Naive thymus-derived CD4-positive, alpha-beta T cell (primary cell): ENCODE measurements at regions not wholly inside any gene's neighbourhood (a gene's known extent, or its start where the extent isn't known, plus 50 kb on each side); places are given as distances from the start of the nearest gene placed in this dataset.
"Not testable (repeated sequence)": the region's sequence is repeated elsewhere in the genome, so short reads cannot be mapped to it uniquely, and the experiment has no call there.

Experiments
- ATAC-seq: fragments of 150-1000 bp; cut with Tn5 transposase; 2 replicates; pipeline ENCODE4 v1.10.0; 2021; ENCODE audit warnings: mild to moderate bottlenecking, moderate library complexity
- CTCF ChIA-PET: fragments of 350-600 bp; sonication (Branson Sonifier 250); formaldehyde crosslinking; loops from one replicate; lab custom pipeline; 2021; ENCODE audit warnings: antibody characterized with exemption; lab: Charles Lee
- POLR2A ChIA-PET: fragments of 350-600 bp; sonication (Branson Sonifier 250); formaldehyde crosslinking; loops from one replicate; lab custom pipeline; 2021; ENCODE audit warnings: antibody characterized with exemption, inconsistent platforms; lab: Charles Lee
- DNase-seq, 9 donors: peaks; one replicate each; pipeline versions ENCODE4 v3.0.0 to v3.0.0-alpha.2; 2020 to 2022; ENCODE audit warnings: mixed read lengths in 1 of 9
- H3K27ac ChIP-seq: one replicate; pipeline ENCODE4 v1.7.0; 2013; ENCODE audit warnings: mild to moderate bottlenecking, low read depth, low read length, moderate library complexity
- H3K27me3 ChIP-seq, 2 donors: one replicate each; pipeline ENCODE4 v1.7.0; 2013; ENCODE audit warnings: low read length in 2 of 2, mild to moderate bottlenecking in 2 of 2, moderate library complexity in 2 of 2; ENCODE audit not compliant: control insufficient read depth in 2 of 2, insufficient read depth in 2 of 2
- H3K36me3 ChIP-seq, 3 experiments: 1 replicate in 2 of 3; 2 replicates in 1 of 3; pipeline ENCODE4 v1.7.0; 2013; ENCODE audit warnings: low read length in 3 of 3, mild to moderate bottlenecking in 3 of 3, moderate library complexity in 1 of 3; ENCODE audit not compliant: insufficient read depth in 3 of 3, control insufficient read depth in 2 of 3
- H3K4me1 ChIP-seq, 2 donors: one replicate each; pipeline ENCODE4 v1.7.0; 2013; ENCODE audit warnings: low read length in 2 of 2, mild to moderate bottlenecking in 2 of 2, moderate library complexity in 1 of 2; ENCODE audit not compliant: control insufficient read depth in 2 of 2, insufficient read depth in 2 of 2
- H3K4me3 ChIP-seq: 2 replicates; pipeline ENCODE4 v1.7.0; 2013; ENCODE audit warnings: mild to moderate bottlenecking, low read length
- H3K9me3 ChIP-seq, 3 experiments: 1 replicate in 2 of 3; 2 replicates in 1 of 3; pipeline ENCODE4 v1.7.0; 2013; ENCODE audit warnings: low read length in 3 of 3; ENCODE audit not compliant: control insufficient read depth in 2 of 3
- H3K27ac Mint-ChIP-seq, 9 donors: one replicate each; pipeline ENCODE4 v1.8.0; 2020 to 2022; ENCODE audit warnings: mixed read lengths in 9 of 9, mild to moderate bottlenecking in 8 of 9, moderate library complexity in 5 of 9, inconsistent platforms in 2 of 9
- H3K27me3 Mint-ChIP-seq, 5 donors: one replicate each; pipeline ENCODE4 v1.8.0; 2021 to 2022; ENCODE audit warnings: mixed read lengths in 5 of 5, mild to moderate bottlenecking in 1 of 5
- H3K36me3 Mint-ChIP-seq, 5 donors: one replicate each; pipeline ENCODE4 v1.8.0; 2020 to 2022; ENCODE audit warnings: mixed read lengths in 5 of 5, mild to moderate bottlenecking in 3 of 5, inconsistent platforms in 1 of 5
- H3K4me1 Mint-ChIP-seq, 7 donors: one replicate each; pipeline ENCODE4 v1.8.0; 2020 to 2022; ENCODE audit warnings: mixed read lengths in 7 of 7, mild to moderate bottlenecking in 3 of 7, inconsistent platforms in 1 of 7
- H3K4me3 Mint-ChIP-seq, 10 donors: one replicate each; pipeline ENCODE4 v1.8.0; 2020 to 2022; ENCODE audit warnings: mild to moderate bottlenecking in 10 of 10, mixed read lengths in 10 of 10, moderate library complexity in 6 of 10, inconsistent platforms in 2 of 10
- H3K9me3 Mint-ChIP-seq, 11 donors: one replicate each; pipeline ENCODE4 v1.8.0; 2020 to 2022; ENCODE audit warnings: mixed read lengths in 11 of 11, mild to moderate bottlenecking in 4 of 11, inconsistent platforms in 1 of 11, moderate library complexity in 1 of 11
- intact Hi-C, 2 donors: fragments of 100-400 bp; cut with micrococcal nuclease; formaldehyde crosslinking; loops; one replicate each; pipeline ENCODE4 v1.15.1; 2023

DNA sequence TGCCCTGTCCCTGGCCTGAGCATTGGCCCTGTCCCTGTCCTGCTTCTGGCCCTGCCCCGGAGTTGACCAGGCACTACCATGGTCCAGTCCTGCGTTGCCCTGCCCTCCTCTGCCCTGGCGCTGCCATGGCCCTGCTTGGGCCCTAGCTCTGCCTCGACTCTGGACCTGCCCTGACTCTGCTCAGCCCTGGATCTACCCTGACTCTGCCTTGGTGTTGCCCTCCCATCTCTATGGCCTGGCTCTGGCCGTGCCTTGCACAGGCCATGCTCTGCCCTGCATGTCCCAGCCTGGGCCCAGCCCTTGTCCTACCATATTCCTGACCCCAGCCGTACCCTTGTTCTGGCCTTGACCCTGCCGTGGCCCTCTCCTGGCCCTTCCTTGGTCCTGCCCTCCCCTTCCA lies 235.7 kb downstream of the GOLGA6L6 start:
- H3K27ac Mint-ChIP-seq, H3K4me1 Mint-ChIP-seq, H3K4me3 Mint-ChIP-seq, H3K27me3 ChIP-seq, H3K27ac ChIP-seq, H3K4me3 ChIP-seq, POLR2A ChIA-PET, H3K9me3 Mint-ChIP-seq, CTCF ChIA-PET, H3K4me1 ChIP-seq, DNase-seq, intact Hi-C loops, H3K9me3 ChIP-seq, H3K36me3 ChIP-seq, H3K27me3 Mint-ChIP-seq, ATAC-seq, H3K36me3 Mint-ChIP-seq: not testable (repeated sequence)

DNA sequence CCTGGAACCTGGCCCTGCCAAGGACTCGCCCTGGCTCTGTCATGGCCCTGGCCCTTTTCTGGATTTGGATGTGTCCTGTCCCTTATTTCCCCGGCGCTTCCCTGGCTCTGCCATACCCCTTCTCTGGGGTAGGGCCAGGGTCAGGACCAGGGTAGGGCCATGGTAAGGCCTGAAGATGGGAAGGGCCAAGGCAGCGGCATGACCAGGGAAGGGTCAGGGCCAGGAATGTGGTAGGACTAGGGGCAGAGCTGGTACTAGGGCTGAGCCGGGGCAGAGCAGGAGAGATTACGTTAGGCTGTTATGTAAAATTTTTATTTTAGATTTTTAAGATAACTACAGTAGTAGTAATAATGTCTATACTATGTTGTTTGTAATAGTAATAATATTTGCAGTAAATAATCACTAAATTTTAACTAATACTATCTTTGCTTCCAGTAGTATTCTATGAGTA lies 236.6 kb downstream of the GOLGA6L6 start:
- H3K4me3 Mint-ChIP-seq, H3K9me3 Mint-ChIP-seq, DNase-seq, H3K4me1 Mint-ChIP-seq, ATAC-seq, CTCF ChIA-PET, H3K9me3 ChIP-seq, H3K27me3 Mint-ChIP-seq, H3K27ac Mint-ChIP-seq, H3K36me3 Mint-ChIP-seq, H3K4me3 ChIP-seq, H3K4me1 ChIP-seq, H3K27ac ChIP-seq, intact Hi-C loops, H3K36me3 ChIP-seq, POLR2A ChIA-PET, H3K27me3 ChIP-seq: not testable (repeated sequence)

DNA sequence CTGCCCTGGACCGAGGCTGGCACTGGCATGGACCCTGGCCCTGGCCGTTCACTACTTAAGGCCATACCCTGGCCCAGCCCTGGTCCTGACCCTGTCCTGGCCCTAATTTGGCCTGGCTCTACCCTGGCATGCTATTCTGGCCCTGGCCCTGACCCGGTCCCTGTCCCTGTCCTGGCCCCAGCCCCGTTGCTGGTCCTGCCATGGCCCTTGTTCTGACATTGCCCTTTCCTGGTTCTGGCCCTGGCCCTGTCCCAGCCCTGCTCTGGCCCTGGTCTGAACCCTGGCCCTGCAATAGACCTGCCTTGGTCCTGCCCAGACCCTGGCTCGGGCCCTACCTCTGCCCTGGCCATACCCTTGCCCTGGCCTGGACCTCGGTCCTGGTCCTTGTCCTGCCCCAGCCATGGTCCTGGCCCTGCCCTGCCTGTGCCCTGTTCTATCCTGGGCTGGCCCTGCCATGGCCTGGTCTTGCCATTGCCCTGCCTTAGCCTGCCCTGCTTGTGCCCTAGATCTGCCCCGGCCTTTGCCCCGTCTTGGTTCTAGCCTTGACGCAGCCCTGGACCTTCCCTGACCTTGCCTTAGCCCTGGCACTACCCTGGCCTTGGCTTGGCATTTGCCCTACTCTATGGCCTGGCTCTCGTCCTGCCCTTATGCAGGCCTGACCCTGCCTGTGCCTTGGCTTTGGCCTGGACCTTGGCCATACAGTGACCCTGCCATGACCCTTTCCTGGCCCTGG lies 237.2 kb downstream of the GOLGA6L6 start:
- H3K4me1 Mint-ChIP-seq, H3K27ac ChIP-seq, H3K9me3 ChIP-seq, H3K9me3 Mint-ChIP-seq, H3K36me3 ChIP-seq, H3K4me3 Mint-ChIP-seq, H3K27ac Mint-ChIP-seq, H3K4me3 ChIP-seq, POLR2A ChIA-PET, CTCF ChIA-PET, ATAC-seq, DNase-seq, H3K36me3 Mint-ChIP-seq, intact Hi-C loops, H3K27me3 ChIP-seq, H3K27me3 Mint-ChIP-seq, H3K4me1 ChIP-seq: not testable (repeated sequence)

DNA sequence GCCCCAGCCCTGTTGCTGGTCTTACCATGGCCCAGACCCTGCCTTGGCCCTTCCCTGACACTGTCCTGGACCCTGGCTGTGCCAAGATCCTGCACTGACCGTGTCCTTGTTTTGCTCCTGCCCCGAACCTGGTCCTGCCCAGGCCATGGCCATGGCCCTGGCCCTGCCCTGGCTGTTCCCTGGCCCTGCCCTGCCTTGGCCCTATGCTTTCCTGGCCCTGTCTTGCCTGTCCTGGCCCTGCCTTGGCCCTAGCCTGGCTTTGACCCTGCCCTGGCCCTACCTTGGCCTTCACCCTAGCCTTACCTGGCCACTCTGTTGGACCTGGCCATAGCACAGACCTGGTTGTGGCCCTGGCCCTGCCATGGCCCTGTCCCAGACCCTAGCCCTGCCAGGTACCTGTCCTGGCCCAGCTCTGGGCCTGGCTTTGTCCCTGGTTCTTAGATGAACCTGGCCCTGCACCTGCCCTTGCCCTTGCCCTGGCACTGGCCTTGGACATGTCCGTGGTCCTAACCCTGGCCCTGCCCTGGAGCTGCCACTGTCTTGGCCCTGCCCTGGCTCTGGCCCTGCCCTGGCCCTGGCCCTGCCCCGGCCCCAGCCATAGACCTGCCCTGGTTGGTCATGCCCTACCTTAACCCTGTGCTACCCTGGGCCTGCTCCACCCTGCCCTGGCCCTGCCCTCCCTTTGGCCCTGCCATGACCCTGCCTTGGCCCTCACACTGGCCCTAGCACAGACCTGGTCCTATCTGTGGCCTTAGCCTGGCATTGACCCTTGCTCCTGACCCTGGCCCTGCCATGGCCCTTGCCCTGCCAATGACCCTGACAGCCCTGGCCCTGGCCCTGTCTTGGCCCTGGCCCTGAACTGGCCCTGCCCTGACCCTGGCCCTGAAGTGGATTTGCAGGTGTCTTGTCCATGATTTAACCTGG lies 238.1 kb downstream of the GOLGA6L6 start:
- H3K27me3 Mint-ChIP-seq, H3K4me1 Mint-ChIP-seq, ATAC-seq: not testable (repeated sequence)

DNA sequence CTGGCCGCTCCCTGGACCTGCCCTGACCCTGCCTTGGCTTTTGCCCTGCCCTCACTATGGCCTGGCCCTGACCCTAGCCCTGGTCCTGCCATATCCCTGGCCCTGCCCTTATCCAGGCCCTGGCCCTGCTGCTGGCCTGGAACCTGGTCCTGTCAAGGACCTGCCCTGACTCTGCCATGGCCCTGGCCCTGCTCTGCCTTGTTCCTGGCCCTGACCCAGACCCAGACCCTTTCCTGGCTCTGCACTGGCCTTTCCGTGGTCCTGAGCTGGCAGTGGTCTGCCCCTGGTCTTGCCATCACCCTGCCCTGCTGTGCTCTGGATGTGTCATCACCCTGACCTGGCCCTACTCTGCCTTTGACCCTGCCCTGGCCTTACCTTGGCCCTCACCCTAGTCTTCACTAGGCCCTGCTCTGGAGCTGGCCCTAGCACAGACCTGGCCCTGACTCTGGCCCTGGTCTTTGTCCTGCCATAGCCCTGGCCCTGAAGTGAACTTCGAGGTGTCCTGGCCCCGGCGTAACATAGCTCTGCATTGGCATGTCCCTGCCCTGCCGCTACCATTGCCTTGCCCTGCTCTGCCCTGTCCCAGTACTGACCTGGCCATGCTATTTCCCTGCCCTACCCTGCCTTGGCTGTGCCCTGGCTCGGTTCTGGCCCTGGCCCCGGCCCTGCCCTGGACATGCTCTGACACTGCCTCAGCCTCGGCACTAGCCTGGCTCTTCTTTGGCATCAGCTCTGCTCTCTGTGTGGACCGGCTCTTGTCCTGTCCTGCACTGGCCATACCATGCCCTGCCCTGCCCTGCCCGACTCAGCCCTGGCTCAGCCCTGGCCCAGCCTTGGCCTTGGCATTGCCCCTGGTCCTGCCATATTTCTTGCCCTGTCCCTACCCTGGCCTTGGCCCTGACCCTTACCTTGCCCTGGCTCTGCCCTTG lies 239.2 kb downstream of the GOLGA6L6 start:
- H3K27ac ChIP-seq, DNase-seq, H3K4me1 ChIP-seq, H3K36me3 Mint-ChIP-seq, POLR2A ChIA-PET, H3K27me3 Mint-ChIP-seq, H3K36me3 ChIP-seq, H3K4me1 Mint-ChIP-seq, H3K4me3 ChIP-seq, intact Hi-C loops, H3K27ac Mint-ChIP-seq, ATAC-seq, CTCF ChIA-PET, H3K9me3 Mint-ChIP-seq, H3K27me3 ChIP-seq, H3K9me3 ChIP-seq, H3K4me3 Mint-ChIP-seq: not testable (repeated sequence)

More for the DNA sequence above, 238.1 kb downstream of the GOLGA6L6 start:
- H3K4me3 ChIP-seq, H3K27ac ChIP-seq, H3K4me1 ChIP-seq, CTCF ChIA-PET, H3K27me3 ChIP-seq, POLR2A ChIA-PET, H3K9me3 ChIP-seq, H3K36me3 ChIP-seq, DNase-seq, H3K4me3 Mint-ChIP-seq, H3K9me3 Mint-ChIP-seq, intact Hi-C loops, H3K36me3 Mint-ChIP-seq: not testable (repeated sequence)
- peak overlapping the region in 1 of 9 donors; percentile 36 for H3K27ac Mint-ChIP-seq

DNA sequence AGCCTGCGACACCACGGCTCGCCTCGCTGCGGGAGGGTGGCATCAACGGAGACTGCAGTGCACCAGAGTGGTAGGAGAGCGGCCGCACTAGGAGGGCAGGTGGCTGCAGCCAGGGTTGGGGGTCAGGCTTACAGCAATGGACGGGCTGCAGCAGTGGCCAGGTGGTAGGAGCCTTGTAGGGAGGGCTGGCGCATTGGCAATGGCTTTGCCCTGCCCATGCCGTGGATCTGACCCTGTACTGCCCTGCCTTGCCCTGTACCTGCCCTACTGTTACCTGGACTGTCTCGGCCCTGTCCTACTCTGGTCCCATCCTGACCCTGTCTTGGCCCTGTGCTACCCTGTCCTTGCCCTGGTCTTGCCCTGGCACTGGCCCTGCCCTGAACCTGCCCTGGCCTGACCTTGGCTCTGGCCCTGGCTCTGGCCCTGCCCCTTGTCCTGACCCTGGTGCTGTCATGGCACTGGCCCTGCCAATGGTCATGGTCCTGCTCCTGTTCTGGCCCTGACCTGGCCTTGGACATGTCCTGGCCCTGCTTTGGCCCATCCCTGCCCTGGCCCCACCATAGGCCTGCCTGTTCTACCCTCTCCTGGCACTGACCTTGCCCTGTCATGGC lies 240.0 kb downstream of the GOLGA6L6 start:
- H3K9me3 ChIP-seq, H3K27ac Mint-ChIP-seq, H3K27ac ChIP-seq, H3K4me3 ChIP-seq, intact Hi-C loops, CTCF ChIA-PET, ATAC-seq, H3K27me3 ChIP-seq, H3K36me3 Mint-ChIP-seq, H3K4me1 ChIP-seq, H3K27me3 Mint-ChIP-seq, H3K36me3 ChIP-seq, H3K4me1 Mint-ChIP-seq, H3K4me3 Mint-ChIP-seq, POLR2A ChIA-PET: not testable (repeated sequence)
- peak in 1 of 9 donors; percentile 20 for DNase-seq
- H3K9me3 Mint-ChIP-seq, result peaks cover 0 to 10% (median 2%) of the 10 kb centered on the region in 11 donors
